Astrocyte of the spinal cord (primary cell): ENCODE measurements at regions not wholly inside any gene's neighbourhood (a gene's known extent, or its start where the extent isn't known, plus 50 kb on each side); places are given as distances from the start of the nearest gene placed in this dataset.

Source experiments
- DNase-seq: peaks from one replicate; pipeline ENCODE4 v3.0.0; 2011; ENCODE audit warnings: low read depth, low spot score
- H3K4me3 ChIP-seq: 2 replicates; pipeline ENCODE4 v1.5.1; 2011; ENCODE audit warnings: low read depth, mild to moderate bottlenecking, low read length, moderate library complexity
- CTCF ChIP-seq: IDR thresholded peaks from 2 replicates; pipeline ENCODE4 v1.5.1; 2012; ENCODE audit warnings: low read depth, mild to moderate bottlenecking, low read length, inconsistent platforms
- in situ Hi-C: cut with HindIII; loops from 2 replicates; pipeline ENCODE4 v1.10.0; 2017; ENCODE audit warnings: low sequenced_read_pairs

- no peak for DNase-seq
- H3K4me3 ChIP-seq: no peak overlapping the region
- no peak for TF ChIP-seq CTCF
- in situ Hi-C loops: no loop called here
Measured at GRCh38 chr7:106957766-106958165, 86.7 kb upstream of the PRKAR2B start.

GRCh38 chr7:106959753-106960152 is 84.8 kb upstream of the PRKAR2B start:
- in situ Hi-C loops: no loop called here
- peak; percentile 32 for TF ChIP-seq CTCF
- no peak for DNase-seq
- H3K4me3 ChIP-seq: no peak overlapping the region

- DNase-seq: no peak
- in situ Hi-C loops: no loop called here
- H3K4me3 ChIP-seq: no peak overlapping the region
- TF ChIP-seq CTCF: no peak
Measured at GRCh38 chr7:106962751-106963150, 81.8 kb upstream of the PRKAR2B start.

GRCh38 chr7:106964466-106964865 is 80.0 kb upstream of the PRKAR2B start:
- DNase-seq: no peak
- in situ Hi-C loops: no loop called here
- TF ChIP-seq CTCF: no peak

GRCh38 chr7:106965108-106965507 is 79.4 kb upstream of the PRKAR2B start:
- in situ Hi-C loops: no loop called here
- TF ChIP-seq CTCF: no peak
- H3K4me3 ChIP-seq: no peak overlapping the region
- no peak for DNase-seq

More at GRCh38 chr7:106964466-106964865, 80.0 kb upstream of the PRKAR2B start:
- no peak overlapping the region for H3K4me3 ChIP-seq

GRCh38 chr7:106966121-106966520 is 78.4 kb upstream of the PRKAR2B start:
- no peak for DNase-seq
- in situ Hi-C loops: no loop called here
- TF ChIP-seq CTCF: no peak
- H3K4me3 ChIP-seq: no peak overlapping the region

- TF ChIP-seq CTCF: no peak
- in situ Hi-C loops: no loop called here
- no peak for DNase-seq
- no peak overlapping the region for H3K4me3 ChIP-seq
Measured at GRCh38 chr7:106968160-106968559, 76.3 kb upstream of the PRKAR2B start.
